ENCODE measurements at regions not wholly inside any gene's neighbourhood (a gene's known extent, or its start where the extent isn't known, plus 50 kb on each side); places are given as distances from the start of the nearest gene placed in this dataset.

- no peak overlapping the region for H3K27ac ChIP-seq (ENCODE audit: low read depth, low read length)
- WGBS, 3 donors: 64 to 95% (median 74%) methylated on average over 2 of the region's 2 CpGs
Measured at GRCh38 chr5:125597338-125597737, 825.9 kb upstream of the GRAMD2B start.

- WGBS, 3 donors: 91 to 94% (median 92%) methylated on average over 1 of the region's 1 CpG
- H3K27ac ChIP-seq (ENCODE audit: low read depth, low read length): no peak overlapping the region
Measured at GRCh38 chr5:125600559-125600958, 822.6 kb upstream of the GRAMD2B start.

DNA sequence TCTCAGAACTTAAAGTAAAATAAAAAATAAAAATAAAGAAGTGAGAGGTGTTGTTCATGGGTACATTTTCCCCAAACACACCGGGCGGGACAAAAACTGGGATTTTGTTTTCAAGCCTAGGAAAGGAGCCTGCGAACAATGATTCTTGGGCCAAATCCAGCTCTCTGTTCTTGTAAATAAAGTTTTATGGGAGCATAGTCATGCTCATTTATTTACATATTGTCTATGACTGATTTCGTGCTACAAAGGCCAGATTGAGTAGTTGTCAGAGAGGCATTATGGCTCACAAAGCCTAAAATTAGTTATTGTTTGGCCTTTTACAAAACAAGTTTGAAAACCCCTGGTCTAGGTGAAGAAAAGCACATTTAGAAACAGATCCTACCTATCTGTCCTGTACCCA lies 821.0 kb upstream of the GRAMD2B start:
- WGBS, 3 donors: 90 to 95% (median 94%) methylated on average over 4 of the region's 4 CpGs
- H3K27ac ChIP-seq (ENCODE audit: low read depth, low read length): no peak overlapping the region

- H3K27ac ChIP-seq (ENCODE audit: low read depth, low read length): no peak overlapping the region
- WGBS, 3 donors: 87 to 95% (median 93%) methylated on average over 3 of the region's 3 CpGs
Measured at GRCh38 chr5:125603321-125603720, 819.9 kb upstream of the GRAMD2B start.

DNA sequence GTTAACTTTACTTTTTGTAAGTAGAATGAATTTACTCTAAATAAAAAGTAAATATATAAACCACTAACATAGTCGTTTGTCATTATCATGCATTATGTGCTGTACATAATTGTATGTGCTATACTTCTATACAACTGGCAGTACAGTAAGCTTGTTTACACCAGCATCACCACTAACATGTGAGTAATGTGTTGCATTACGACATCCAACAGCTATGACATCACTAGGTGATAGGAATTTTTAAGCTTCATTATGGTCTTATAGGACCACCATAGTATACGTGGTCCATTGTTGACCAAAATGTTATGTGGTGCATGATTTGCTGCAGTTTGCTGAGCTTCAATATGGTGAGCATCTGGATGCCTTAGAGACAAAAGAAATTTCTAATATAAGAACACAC lies 819.1 kb upstream of the GRAMD2B start:
- WGBS, 3 donors: 85 to 89% (median 88%) methylated on average over 3 of the region's 3 CpGs
- H3K27ac ChIP-seq (ENCODE audit: low read depth, low read length): no peak overlapping the region

DNA sequence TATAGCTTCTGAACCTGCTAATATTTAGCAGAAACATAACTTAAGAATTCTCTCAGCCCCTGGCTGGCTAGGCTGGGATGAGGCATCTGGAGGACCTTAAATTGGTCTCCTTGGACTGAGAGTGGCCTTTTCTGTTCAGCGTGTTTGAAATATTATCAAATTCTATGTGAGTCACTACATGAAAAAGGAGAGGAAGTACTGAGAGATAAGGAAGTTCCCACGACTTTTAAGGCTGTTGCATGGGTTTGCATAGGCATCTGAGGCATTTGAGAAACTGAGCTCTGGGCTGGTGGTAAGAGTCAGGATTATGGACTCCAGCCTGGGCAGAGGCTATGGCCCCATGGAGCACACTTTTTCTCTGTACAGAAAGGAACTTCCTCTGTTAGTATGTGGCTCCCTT lies 816.2 kb upstream of the GRAMD2B start:
- WGBS, 3 donors: 43 to 64% (median 49%) methylated on average over 2 of the region's 2 CpGs
- no peak overlapping the region for H3K27ac ChIP-seq (ENCODE audit: low read depth, low read length)

DNA sequence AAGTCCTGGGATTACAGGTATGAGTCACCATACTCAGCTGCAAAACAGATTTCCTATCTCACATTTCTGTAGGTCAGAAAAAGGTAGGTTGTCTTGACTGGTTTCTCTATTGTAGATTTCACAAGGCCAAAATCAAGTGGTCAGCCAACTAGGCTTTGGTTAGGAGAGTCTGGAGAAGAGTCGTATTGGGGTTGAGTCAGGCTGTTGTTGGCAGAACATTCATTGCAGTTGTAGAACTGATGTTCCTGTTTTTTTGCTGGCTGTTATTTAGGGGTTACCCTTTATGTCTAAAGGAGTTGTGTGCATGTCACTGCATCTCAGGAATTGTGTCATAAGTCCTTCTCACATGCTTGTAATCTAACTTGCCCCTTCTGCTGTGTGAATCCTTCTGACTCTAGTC lies 814.2 kb upstream of the GRAMD2B start:
- WGBS, 3 donors: 71 to 100% (median 78%) methylated on average over 1 of the region's 1 CpG

DNA sequence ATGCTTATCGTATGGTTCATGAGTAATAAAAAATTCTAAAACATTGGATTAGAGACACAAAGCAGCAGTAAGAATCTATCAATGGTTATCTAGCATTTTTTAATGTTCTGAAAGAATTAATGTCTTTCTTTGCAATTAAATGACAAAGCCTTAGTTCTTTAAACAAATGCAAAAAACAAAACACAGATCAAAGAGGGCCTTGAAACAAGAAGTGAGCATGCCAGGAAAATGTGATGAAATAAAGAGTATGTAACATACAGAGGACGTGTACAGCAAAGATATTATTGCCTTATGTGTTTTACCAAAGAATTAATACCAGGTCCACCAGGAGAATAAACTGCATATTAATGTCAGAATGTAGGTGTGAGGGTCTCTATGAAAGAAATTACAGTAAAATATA lies 812.3 kb upstream of the GRAMD2B start:
- no peak overlapping the region for H3K27ac ChIP-seq (ENCODE audit: low read depth, low read length)
- 58 to 83% (median 74%) methylated on average over 2 of the region's 2 CpGs for WGBS, 3 donors

More for the DNA sequence above, 814.2 kb upstream of the GRAMD2B start:
- H3K27ac ChIP-seq (ENCODE audit: low read depth, low read length): no peak overlapping the region

DNA sequence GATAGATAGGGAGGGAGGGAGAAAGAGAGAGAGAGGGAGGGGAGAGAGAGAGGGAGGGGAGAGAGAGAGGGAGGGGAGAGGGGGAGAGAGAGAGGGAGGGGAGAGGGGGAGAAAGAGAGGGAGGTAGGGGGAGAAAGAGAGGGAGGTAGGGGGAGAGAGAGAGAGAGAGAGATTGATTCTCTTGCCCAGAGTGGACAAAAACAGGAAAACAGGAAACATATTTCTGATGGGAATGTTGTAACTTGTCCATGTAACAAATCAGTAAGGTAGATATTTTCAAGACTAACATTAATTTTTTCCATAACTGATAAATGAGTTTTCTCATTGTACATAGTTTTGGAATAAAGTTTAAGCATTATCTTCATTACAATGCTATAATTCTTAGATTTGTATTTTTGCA lies 811.7 kb upstream of the GRAMD2B start:
- no peak overlapping the region for H3K27ac ChIP-seq (ENCODE audit: low read depth, low read length)

DNA sequence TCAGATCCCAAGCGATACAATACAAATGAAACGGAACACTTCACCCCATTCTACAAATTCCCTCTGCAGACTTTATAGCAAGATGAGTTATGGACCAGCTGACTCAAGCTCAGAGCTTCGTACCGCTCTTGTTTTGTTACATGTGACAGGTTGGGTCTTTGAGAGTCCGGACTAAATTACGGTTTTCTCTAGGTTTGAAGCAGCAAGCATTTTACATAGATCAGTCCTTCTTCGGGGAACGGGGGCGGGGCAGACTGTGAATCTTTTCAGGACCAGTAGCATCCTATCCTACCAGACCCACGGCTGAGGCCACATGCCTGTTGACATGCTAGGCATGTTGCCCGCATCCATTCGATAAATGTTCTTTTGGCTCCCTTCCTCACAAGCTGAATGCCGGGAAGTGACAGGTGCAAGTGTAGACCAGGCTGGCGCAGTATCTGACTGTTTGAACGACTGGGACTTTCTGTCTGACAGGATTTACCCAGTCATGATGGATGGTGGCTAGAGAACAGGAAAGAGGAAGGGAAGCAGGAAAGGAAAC lies 811.0 kb upstream of the GRAMD2B start:
- 46 to 72% (median 62%) methylated on average over 15 of the region's 15 CpGs for WGBS, 3 donors

GRCh38 chr5:125612776-125613175 lies 810.4 kb upstream of the GRAMD2B start:
- H3K27ac ChIP-seq (ENCODE audit: low read depth, low read length): no peak overlapping the region

More for the DNA sequence above, 811.0 kb upstream of the GRAMD2B start:
- H3K27ac ChIP-seq (ENCODE audit: low read depth, low read length): no peak overlapping the region

- H3K27ac ChIP-seq (ENCODE audit: low read depth, low read length): no peak overlapping the region
- WGBS, 3 donors: 89 to 95% (median 91%) methylated on average over 1 of the region's 1 CpG
Measured at GRCh38 chr5:125630237-125630636, 793.0 kb upstream of the GRAMD2B start.

GRCh38 chr5:125633523-125633922 lies 789.7 kb upstream of the GRAMD2B start:
- WGBS, 3 donors: 96 to 100% (median 100%) methylated on average over 1 of the region's 1 CpG
- H3K27ac ChIP-seq (ENCODE audit: low read depth, low read length): no peak overlapping the region

- WGBS, 3 donors: 94 to 100% (median 97%) methylated on average over 1 of the region's 1 CpG
Measured at GRCh38 chr5:125634216-125634835, 788.9 kb upstream of the GRAMD2B start.

GRCh38 chr5:125639858-125640257 lies 783.4 kb upstream of the GRAMD2B start:
- H3K27ac ChIP-seq (ENCODE audit: low read depth, low read length): no peak overlapping the region
- WGBS, 3 donors: 66 to 95% (median 94%) methylated on average over 2 of the region's 2 CpGs

More at GRCh38 chr5:125634216-125634835, 788.9 kb upstream of the GRAMD2B start:
- H3K27ac ChIP-seq (ENCODE audit: low read depth, low read length): no peak overlapping the region

DNA sequence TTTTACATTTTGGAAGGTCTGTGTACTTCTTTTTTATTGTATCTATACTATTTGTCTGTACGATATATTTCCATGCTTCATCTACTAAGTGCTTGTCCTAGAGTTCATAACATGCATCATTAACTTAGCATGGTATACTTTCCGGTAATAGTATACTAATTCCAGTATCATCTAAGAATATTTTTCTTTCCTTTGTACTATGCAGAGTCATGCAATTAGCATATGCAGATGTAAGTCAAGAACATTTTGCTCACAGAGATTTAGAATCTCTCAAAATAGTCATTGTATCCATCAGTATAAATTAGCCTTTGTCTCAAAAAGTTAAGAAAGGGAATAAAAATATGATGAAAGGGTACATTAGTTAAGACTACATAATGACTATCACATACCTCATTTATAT lies 770.4 kb upstream of the GRAMD2B start:
- H3K27ac ChIP-seq (ENCODE audit: low read depth, low read length): no peak overlapping the region
- WGBS, 3 donors: 94 to 100% (median 96%) methylated on average over 2 of the region's 2 CpGs

DNA sequence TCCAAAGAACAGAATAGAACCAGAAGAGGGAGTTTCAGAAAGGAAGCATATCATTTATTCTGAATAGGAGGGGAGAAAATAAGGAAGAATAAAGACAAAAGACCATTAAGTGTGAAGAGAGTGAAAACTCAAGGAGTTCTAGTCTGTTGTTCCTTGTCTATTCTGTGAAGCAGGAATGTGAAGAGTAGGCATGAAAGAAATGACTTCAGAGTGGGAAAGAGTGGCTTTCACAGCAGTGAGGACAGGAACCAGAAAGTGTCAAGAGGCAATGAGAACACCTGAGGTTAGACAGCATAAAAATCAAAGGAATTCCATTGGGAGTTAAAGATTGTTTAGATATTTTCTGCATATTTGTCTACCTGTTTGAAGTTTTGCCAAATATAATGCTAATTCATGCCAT lies 768.8 kb upstream of the GRAMD2B start:
- no peak overlapping the region for H3K27ac ChIP-seq (ENCODE audit: low read depth, low read length)

DNA sequence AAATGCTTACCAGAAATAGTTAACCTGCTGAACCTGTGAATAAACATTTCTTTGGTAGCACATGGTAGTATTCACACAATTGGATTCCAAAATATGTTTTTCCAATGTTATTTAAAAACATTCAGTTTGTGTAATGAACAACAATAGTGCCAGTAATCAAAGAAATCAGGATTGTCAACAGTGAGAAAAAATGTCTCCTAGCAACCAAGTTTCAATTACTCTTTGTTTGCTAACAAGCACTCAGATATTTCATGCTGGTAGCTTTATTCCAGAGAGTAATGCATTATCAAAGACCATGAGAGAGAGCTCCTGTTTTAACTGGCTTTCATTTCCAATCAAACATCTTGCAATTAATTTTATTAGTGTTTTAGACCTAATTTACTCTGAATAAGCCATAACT lies 768.1 kb upstream of the GRAMD2B start:
- H3K27ac ChIP-seq (ENCODE audit: low read depth, low read length): no peak overlapping the region

DNA sequence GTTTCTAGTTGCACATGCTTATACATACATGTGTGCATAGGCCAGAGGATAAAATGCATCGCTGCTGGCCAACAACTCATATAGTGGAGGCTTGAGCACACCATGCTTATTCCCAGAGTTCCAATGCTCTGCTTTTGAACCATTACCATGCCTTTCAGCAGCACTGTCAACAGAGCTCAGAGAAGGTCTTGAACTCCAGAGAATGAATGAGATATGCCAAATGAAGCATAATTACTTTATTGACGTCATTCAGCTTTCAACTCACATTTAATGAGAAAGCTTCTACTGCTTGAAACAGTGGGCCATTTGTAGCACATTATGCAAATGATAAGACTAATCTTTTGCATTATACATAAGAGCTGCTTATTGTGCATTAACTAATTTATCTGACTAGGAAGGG lies 765.3 kb upstream of the GRAMD2B start:
- 83 to 94% (median 84%) methylated on average over 2 of the region's 2 CpGs for WGBS, 3 donors
- no peak overlapping the region for H3K27ac ChIP-seq (ENCODE audit: low read depth, low read length)

DNA sequence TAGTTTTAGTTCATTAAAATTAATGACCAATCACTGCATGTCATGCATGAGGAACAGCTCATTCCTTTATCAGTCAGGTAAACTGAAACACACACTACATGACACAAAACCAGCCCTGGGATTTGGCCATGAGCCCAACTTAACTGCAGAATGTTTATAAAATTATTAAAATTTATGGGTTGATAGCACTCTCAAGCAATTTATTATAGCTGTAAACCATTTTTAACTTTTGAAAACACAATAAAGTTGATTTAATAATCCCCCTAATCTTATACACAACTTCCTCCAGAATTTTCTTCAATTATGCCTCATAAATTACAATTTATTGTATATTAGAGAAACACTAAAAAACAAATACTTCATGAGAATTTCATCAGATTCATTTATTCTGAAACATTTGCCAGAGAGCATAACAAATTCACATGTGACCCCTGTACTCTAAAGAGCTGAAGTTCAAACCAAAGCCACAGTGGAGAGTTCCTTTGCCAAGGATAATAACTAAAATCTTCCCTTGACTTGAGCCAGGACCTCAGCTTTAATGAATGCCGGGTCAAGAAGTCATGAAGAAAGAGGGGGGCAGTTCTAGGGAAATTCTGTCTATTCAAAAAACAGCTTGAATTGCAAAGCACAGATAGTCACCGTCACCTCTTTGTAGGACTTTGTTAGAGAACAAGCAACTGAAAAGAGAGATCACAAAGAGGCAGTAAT lies 763.7 kb upstream of the GRAMD2B start:
- no peak overlapping the region for H3K27ac ChIP-seq (ENCODE audit: low read depth, low read length)
- 44 to 66% (median 53%) methylated on average over 2 of the region's 2 CpGs for WGBS, 3 donors
